Jurkat, Clone E6-1 (cell line): ENCODE measurements at regions not wholly inside any gene's neighbourhood (a gene's known extent, or its start where the extent isn't known, plus 50 kb on each side); places are given as distances from the start of the nearest gene placed in this dataset.
A peak's percentile ranks its signal among the peaks of the same experiment; 100 is the strongest.

ENCODE experiments used
- DNase-seq: peaks from one replicate; pipeline ENCODE4 v3.0.0-alpha.2; 2011; ENCODE audit warnings: low read depth, low spot score
- H3K4me3 ChIP-seq: 2 replicates; pipeline ENCODE4 v1.5.1; 2011; ENCODE audit warnings: mild to moderate bottlenecking, low read length, control low read depth, moderate library complexity

- no peak overlapping the region for H3K4me3 ChIP-seq
- DNase-seq = no peak
These were observed 856.4 kb upstream of the CELF4 start for GRCh38 chr18:38421872-38422615.

GRCh38 chr18:38421021-38421420, 855.4 kb upstream of the CELF4 start:
- DNase-seq = no peak
- no peak overlapping the region for H3K4me3 ChIP-seq

- no peak overlapping the region for H3K4me3 ChIP-seq
- no peak for DNase-seq
These were observed 855.0 kb upstream of the CELF4 start for GRCh38 chr18:38420611-38421010.

DNA sequence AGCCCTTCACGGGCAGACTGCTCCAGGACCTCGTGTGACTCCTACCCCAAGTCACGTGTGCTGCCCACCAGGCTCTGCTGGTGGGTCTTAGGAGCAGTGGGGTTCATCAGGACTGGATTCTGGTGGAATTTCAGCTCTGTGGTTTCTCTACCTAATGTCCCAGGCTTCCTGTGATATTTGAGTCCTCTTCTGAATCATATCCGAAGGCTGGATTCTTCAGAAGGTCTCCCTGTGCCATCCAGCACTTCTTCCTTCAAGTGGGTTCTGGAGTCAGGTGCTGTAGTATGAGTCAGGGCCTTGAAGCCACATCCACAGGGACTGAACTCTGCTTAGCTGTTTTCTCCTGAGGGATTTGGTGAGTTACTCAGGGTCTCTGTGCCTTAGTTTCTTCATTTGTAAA, 850.2 kb upstream of the CELF4 start:
- no peak for DNase-seq
- H3K4me3 ChIP-seq = no peak overlapping the region

- H3K4me3 ChIP-seq = no peak overlapping the region
- no peak for DNase-seq
These were observed 847.6 kb upstream of the CELF4 start for GRCh38 chr18:38413193-38413592.

- peak; percentile 15 for DNase-seq
- H3K4me3 ChIP-seq = no peak overlapping the region
These were observed 841.0 kb upstream of the CELF4 start for GRCh38 chr18:38406607-38407006.

DNA sequence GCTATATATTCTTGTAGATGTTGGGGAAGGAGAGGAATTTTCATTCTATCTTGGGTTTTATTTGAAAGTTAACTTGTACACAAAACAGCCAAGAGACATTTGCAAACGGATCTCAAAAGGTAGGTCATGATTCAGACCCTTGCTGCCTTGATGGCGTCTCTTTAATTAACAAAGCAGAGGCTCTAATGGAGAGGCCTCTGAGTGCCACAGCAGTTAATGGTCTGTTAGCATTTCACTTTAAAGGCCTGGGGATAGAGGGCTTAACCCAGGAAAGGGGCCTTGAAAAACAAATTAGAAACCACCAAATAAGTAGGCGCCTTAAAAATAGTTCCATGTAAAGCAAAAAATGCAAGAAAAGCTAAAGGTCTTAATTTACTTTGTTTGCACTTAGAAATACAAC, 836.9 kb upstream of the CELF4 start:
- DNase-seq = no peak
- no peak overlapping the region for H3K4me3 ChIP-seq

DNA sequence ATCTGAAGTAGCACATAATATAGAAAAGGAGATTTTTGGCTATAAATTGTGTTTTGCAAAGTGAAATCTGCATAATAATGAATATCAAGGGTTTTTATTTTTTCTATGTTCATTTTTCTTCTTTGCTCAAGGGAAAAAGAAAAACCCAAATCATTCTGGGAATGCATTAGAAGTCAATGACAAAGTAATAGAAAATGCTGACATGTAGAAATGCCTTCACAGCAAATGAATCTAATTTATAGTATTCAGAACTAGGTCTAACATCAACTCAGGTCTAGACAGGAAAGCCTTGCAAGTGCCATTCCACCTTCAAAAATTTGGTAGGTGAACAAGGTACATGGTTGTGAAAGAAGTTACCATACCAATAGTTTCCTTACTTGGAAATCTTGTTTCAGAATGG, 831.5 kb upstream of the CELF4 start:
- no peak overlapping the region for H3K4me3 ChIP-seq
- DNase-seq = no peak

- no peak overlapping the region for H3K4me3 ChIP-seq
- DNase-seq = no peak
These were observed 820.5 kb upstream of the CELF4 start for GRCh38 chr18:38386146-38386545.

- H3K4me3 ChIP-seq = no peak overlapping the region
These were observed 804.4 kb upstream of the CELF4 start for GRCh38 chr18:38369772-38370690.

DNA sequence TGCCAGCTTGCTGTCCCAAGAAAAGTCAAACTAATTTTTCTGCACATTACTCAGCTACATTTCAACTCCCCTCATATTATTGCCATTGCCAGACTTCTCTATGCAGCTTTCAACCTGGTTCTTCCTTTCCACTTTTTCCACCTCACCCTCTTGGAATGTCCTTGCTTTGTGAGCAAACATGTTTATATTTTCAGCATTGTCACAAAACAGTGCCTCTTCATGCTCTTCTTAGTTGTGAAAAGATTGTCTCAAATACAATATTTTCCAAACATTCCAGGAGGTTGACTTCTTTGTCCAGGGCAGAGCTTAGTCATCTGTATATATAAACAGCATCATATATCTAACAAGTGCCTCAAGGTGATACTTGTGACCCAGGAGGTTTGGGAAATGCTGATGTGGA, 803.3 kb upstream of the CELF4 start:
- no peak for DNase-seq
- no peak overlapping the region for H3K4me3 ChIP-seq

More at GRCh38 chr18:38369772-38370690, 804.4 kb upstream of the CELF4 start:
- DNase-seq = no peak

DNA sequence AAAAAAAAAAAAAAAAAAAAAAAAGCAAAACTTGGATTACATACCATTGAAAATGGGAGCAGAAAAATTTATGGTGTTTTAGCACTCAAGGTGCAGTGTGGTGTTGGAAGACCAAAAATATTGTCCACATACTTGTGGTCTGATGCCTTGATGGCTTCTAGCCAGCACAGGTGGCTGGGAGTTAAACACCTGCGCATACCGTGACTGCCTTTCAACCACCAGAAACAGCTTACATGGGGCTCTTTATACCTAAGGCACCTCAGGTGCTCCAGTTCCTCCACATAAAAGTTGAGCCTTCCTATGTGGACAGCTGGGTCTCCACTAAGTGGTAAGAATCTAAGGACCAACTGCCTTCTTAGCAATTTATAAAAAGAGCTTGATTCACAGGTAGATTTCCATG, 802.6 kb upstream of the CELF4 start:
- DNase-seq = peak; percentile 8

DNA sequence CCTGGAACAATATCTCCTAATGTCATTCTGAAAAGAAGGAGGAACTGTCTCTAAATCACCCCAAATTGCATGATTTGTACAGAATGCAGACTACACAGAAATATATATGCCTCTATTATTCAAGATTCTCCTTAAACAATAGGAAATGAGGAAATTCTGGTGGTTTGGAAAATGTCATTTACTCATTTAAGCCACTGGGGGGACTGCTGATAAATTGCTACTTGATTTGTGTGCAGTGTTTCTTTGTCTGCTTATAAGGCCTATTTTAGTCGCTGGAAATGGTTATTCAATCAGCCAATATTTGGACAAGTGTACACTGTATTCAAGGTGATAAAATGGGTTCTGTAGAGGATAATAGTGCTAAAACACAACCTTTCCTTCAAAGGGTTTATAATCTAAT, 801.9 kb upstream of the CELF4 start:
- peak; percentile 8 for DNase-seq
- H3K4me3 ChIP-seq = no peak overlapping the region

More for the DNA sequence above, 802.6 kb upstream of the CELF4 start:
- no peak overlapping the region for H3K4me3 ChIP-seq

DNA sequence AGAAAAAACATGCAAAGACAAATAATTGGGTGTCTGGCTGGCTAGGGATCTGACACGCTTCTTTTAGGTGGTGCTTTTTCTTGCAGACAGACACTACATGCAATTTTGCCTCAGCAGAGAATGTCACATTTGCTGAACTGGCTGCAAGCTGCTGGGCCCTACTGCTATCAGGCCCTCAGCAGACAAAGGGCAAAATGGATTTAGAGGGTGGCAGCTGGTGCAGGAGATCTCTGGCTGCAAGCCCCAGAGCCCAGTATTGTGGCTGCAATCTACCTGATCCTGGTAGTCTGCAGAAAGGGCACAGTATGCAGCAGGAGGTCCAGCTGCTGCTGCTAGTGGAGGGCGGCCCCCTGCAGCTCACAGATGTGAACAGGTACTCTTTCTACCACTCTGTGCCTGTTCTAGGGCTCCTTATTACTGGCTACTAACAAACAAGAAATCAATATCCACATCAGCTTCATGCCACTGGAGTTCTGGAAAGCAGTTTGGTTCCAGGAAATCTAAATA, 796.7 kb upstream of the CELF4 start:
- no peak overlapping the region for H3K4me3 ChIP-seq
- no peak for DNase-seq

DNA sequence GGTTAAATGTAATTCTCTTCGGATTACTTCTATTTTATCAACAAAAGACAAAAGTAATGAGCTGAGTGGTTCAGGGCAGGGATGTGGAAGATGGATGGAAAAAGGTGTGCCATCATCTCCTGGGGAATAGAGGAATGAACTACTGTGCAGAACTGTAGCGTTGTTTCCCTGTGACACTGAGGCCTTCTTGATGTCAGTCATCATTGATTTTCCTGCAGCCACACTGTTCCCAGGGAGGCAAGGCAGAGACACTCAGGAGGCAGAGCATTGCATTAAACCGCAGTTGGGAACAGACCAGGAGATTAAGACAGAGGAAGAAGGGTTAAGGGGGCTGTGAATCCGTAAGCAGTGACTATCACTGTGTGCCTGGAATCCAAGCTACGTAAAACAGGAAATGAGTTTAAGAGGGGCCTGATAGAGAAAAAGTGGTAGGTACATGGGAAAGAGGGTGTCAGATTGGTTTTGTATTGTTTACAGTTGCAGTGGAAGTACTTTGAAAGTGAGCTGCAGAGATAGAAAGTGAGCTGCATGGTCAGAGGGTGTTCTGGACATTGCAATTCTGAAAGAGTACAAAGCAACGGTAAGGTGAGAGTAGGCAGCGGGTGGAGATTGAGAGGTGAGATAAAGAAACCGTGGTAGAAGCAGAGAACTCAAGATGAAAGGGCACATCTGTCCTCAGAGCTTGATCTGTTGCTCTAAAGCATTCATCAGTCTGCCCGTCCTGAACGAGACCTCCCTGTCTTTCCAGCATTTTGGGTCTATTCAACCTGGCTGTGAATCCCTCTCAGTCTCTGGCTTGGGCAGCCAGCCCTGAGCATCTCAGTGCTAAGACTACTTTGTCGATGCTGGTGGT, 793.4 kb upstream of the CELF4 start:
- H3K4me3 ChIP-seq = peak overlapping the region; percentile 9
- DNase-seq = peak; percentile 39

DNA sequence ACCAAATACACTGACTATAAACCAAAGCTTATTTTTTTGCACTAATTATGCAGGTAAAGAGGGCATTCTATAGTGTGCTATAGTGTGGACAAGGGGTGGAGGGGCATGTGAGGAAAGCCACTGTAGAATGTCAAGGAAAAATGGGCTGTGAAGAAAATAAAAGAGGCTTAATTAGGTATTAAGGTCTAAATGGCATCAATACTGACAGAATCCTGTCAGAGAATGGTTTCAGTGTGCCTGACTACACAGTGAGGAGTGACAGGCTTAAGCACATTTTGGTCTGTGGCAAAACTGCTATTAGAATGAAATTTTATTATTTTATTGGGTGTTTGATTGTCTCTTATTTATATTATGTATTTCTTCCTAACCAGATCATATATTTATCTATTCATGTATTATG, 787.6 kb upstream of the CELF4 start:
- no peak overlapping the region for H3K4me3 ChIP-seq
- no peak for DNase-seq

DNA sequence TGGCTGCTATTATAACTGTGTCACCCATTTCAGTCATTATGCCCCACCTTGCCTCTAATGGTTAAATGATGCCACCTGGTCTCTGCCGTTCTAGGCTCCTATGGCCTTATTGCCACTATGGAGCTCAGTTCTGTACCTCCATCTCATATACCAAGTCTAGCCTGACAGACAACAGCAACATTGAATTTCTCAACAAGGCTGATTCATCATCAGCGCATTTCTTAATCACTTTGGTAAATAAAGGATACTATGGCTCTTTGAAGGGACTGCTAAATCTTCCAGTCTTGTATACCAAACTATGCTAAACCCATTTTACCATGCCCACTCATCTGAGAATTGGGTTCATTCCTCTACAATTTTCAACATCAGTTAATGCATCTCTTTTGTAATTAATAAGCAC, 784.5 kb upstream of the CELF4 start:
- no peak for DNase-seq

DNA sequence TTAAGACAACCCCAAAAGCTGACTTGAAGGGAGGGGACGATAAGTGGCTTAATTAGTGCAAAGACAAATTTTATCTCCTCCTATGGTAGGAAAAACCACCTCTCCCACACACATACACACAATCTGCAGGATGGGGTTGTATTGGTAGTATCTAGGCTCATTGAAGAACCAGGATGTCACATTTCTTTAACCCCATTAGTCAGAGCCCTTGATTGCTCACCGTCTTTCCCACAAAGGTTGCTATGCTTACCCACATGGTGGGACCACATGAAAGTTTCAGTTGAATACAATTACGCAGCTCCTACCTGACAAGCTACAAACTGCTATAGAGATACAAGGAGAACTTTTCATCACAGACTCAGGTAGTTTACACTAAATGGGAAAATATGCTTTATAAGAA, 765.0 kb upstream of the CELF4 start:
- H3K4me3 ChIP-seq = no peak overlapping the region
- DNase-seq = peak; percentile 65

More for the DNA sequence above, 784.5 kb upstream of the CELF4 start:
- H3K4me3 ChIP-seq = no peak overlapping the region

GRCh38 chr18:38329145-38329544, 763.5 kb upstream of the CELF4 start:
- no peak overlapping the region for H3K4me3 ChIP-seq
- no peak for DNase-seq
